Posterior vena cava (tissue), 2 donors: ENCODE measurements at regions not wholly inside any gene's neighbourhood (a gene's known extent, or its start where the extent isn't known, plus 50 kb on each side); places are given as distances from the start of the nearest gene placed in this dataset.

Experiments
- DNase-seq: peaks from one replicate; pipeline ENCODE4 v3.0.0-alpha.2; 2020; ENCODE audit warnings: low spot score
- intact Hi-C, 2 donors: fragments of 100-400 bp; cut with DNase I; formaldehyde crosslinking; loops; one replicate each; pipeline versions ENCODE4 v1.14.1 to v1.14.2; 2022 to 2023
- donor health status: DM: yes; HTN: yes; CAD: no.
- donor health status: DM: yes; HTN: yes; CAD: no.

DNA sequence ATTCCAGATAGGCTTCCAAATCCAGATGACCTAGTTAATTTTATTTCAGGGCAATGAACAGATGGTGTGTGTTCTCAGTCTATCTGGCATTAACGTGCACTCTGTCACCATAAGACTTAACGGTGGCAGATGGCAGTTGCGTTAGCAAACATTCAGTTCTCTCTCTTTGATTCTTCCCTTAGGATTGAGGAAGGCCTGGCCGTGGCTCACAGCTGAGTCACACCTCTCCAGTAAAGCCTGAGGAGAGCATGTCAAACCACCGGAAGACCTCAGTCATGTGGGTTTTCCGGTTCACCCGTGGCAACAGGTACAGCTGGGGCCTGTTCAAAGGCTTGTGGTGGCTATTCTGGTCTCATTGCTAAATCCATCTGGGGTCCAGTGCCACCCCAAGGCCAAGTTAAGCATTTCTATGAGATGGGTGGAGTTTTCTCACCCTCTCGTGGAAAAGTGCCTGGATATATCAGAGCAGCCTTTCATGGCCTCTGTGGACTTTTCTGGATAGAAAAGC is 545.1 kb upstream of the ATP2B1 start:
- peak; percentile 87 for DNase-seq
- intact Hi-C loops = no loop called here

DNA sequence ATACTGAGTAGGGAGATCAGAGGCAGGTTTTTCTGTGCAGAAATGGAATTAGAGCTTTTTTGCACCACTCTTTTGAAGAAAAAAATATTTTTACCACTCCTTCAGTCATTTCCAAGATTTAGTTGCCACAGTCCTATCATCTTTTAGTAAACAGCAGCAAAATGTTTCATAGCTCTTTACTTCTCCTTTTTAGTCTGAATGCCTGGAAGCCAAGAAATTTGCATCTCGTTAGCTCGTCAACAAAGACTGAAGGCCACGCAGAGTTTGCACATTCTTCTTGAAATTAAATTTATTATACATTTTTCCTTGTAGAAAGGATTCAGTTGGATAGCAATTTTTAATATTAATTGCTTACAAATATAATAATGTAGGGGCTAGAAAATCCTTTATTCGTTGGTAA is 544.5 kb upstream of the ATP2B1 start:
- intact Hi-C loops = no loop called here
- no peak for DNase-seq

GRCh38 chr12:90250766-90251165 is 542.1 kb upstream of the ATP2B1 start:
- intact Hi-C loops = no loop called here
- DNase-seq = no peak

GRCh38 chr12:90250042-90250441 is 541.4 kb upstream of the ATP2B1 start:
- intact Hi-C loops = no loop called here
- DNase-seq = no peak

DNA sequence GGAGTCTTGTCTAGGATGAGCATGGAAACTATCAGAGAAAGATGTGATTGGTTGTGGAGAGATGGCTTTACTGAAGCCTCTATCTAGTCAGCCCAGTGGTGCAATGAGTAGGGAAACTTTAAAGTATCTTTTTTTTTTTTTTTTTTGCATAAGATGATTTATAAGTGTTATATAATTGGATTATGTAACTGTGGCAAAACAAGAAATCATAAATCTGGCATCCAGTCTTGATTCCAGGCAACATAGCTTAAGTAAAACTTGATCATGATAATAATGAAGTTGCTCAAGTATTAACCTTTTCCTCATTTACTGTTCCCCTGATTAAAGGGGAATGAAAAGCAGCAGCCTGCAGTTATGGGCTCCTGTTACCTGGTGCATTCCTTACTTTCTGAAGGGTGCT is 538.0 kb upstream of the ATP2B1 start:
- intact Hi-C loops = no loop called here
- no peak for DNase-seq

GRCh38 chr12:90245391-90245790 is 536.8 kb upstream of the ATP2B1 start:
- intact Hi-C loops = no loop called here
- no peak for DNase-seq

GRCh38 chr12:90244232-90244631 is 535.6 kb upstream of the ATP2B1 start:
- DNase-seq = no peak
- intact Hi-C loops = no loop called here

DNA sequence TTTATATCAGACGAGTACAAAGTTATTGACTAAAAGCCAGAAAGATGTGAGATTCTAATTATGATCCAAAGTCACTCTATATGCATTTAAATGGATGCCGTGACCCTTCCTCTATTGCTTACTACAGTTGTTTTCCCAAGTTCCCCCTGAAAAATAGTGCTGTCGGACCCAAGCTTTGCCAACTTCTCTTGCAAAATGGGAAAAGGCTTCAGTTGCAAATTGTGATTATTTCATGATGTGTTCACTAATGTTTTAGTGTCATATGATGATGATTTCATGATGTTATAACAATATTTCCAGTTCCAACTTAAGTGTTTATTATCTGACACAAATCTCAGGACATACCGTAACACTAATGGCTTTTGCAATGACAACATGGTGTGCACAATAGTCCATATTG is 534.6 kb upstream of the ATP2B1 start:
- intact Hi-C loops = no loop called here
- DNase-seq = no peak

DNA sequence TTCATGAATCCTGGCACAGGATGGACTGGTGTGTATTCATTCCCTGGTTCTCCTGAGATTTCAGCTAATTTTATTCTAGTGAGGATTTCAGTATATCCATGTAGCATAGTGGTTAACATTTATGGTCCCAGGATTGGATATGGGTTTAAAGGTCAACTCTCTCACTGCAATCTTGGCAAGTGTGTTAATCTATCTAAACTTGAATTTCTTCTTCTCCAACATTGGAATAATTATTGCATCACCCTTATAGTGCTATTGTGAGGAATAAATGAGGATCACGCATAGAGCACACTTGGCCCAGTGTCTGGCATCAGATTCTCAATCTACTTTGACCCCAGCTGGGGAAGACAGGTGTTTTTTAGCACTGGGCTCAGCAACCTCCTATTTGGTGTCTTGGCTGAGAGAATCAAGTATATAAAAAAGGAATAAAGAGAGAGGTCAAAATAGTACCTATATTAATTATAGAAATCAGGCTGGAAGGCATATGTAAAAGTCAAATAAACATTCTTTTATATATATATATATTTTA is 531.2 kb upstream of the ATP2B1 start:
- intact Hi-C loops = no loop called here
- no peak for DNase-seq

DNA sequence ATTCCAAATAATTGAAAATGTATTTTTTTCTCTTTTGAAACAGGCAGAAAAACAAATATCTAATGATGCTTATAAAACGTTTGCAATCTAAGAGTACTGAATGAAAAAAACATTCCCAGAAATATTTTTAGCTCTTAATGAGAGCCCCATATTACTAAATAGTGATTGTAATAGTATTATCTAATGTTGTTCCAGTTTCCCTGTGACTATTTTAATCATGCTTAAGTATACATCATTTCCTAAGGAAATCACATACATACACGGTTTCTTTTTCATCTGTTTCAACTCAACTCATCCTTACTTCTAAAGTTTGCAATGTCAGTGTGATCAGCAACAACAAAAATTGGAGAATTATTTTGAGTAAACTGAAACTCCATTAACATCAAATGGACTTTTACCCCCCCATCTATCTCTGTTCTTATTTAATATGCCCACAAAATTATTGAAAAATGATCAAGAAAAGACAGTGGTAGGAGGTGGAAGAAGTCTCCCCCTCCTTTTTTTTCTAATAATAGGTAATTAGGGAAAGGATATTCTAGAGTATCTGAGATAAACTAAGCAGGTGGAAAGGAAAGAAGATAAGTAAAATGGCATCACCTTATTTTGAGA is 530.1 kb upstream of the ATP2B1 start:
- intact Hi-C loops = no loop called here
- no peak for DNase-seq

GRCh38 chr12:90237841-90238240 is 529.2 kb upstream of the ATP2B1 start:
- no peak for DNase-seq
- intact Hi-C loops = no loop called here

DNA sequence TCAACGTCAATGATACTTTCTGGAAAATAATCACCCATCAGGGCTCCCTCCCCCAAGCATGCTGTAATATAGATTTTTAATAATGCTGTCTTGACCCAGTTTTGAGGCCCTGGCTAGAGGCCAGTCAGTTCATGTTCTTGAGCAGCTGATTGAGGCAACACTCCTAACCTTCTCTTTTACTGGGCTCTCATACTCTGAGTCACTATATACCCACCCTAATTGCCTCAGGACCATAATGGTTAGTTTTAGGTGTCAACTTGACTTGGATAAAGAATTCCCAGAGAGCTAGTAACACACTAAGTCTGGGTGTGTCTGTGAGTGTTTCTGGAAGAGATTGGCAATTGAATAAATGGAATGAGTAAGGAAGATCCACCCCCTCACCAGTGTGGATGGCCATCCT is 527.0 kb upstream of the ATP2B1 start:
- intact Hi-C loops = no loop called here
- DNase-seq = no peak

- intact Hi-C loops = no loop called here
- no peak for DNase-seq
Observed at GRCh38 chr12:90234472-90234871, 525.8 kb upstream of the ATP2B1 start.

DNA sequence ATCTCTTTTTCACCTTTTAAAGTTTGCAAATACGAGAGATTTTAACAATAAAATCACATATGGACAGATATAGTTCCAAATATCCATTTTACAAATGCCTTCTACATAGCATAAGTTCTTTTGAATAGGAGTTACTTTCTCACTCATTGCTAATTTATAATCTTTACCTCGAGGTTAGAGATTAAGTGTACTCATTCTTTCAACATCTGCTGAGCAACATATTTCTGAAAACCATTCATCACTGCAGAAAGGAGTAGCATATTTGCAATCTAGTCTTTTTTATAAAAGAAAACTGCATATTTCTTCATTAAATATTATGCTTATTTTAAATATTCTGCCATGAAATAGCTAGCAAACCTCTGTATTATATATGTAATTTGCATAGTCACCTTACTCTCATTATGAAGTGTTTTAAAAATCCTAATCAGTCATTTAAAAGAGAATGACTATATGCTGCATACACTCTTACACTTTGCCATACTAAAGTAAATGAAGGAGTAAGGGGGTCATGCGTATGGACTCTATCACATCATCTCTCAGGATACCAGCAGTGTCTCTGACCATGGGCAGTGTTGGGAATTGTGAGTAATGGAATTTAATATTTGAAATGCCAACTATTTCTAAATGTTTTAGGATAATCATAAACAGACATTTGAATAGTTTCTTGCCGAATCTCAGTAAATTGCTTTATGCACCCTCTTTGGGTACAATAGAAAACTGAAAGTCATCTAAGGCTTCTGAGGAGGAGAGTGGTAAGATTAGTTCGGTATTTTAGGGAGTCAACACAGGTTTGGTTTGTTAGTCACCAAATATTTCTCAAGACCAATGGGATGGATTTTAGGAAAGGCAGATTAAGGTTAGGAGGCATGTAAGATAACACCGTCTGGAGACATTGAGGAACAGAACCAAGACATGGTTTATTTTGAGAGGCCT is 524.8 kb upstream of the ATP2B1 start:
- no peak for DNase-seq
- intact Hi-C loops = no loop called here

DNA sequence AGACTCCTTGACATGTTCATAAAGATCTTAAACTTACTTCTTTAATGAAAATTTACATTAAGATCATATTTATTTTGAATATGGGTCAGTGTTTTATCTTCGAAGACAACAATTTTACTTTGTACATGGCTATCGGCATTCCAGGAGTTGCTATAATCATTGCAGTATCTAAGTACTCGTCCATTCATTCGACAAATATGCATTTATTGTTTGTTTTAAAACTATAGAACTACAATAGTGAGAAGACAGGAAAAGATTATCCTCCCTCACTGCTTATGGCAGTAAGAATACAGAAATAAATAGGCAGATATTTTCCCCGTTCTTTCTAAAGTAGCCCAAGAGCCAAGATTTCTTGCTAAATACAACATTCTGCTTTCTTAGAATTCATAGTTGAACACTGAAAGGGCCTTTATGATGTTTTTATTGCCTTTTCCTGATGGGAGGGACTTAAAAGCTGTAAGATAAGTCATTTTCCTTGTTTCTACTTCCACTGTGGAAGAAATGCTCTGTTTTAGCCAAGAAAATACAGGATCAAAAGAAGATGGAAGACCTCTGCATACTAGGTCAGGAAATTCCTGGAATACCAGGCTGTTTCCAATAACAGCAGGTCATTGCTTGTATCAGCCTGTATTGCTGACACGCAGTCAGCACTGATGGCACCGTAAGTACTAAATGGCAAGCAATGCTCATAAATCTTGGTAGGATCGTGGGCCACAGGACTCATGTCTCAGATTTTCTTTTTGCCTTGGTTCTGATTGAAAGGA is 521.0 kb upstream of the ATP2B1 start:
- DNase-seq = no peak
- intact Hi-C loops = no loop called here

- intact Hi-C loops = no loop called here
- no peak for DNase-seq
Observed at GRCh38 chr12:90226211-90226610, 517.6 kb upstream of the ATP2B1 start.

GRCh38 chr12:90216815-90217214 is 508.2 kb upstream of the ATP2B1 start:
- intact Hi-C loops = no loop called here
- no peak for DNase-seq

DNA sequence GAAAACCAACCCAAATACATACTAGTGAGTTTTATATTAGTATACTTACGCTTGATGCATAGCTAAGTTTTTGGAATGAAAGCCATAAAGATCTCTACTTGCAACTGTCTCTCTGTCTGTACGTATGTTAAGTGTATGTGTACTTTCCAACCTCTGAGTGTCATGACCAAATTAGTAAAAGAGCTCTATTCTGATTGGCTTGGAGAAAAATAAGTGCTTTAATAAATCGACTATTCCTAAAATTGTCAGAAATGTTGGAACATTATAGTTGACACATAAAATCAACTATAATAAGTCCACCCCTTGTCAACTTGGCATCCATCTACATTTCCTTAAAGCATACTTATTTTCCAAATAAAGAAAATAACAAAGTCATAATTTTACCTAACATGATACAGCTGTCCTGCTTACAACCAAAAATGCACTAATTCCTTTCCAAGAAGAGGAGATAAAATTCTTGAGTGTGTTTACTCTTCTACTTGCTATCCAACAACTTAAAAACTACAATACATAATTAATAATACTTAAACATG is 507.4 kb upstream of the ATP2B1 start:
- intact Hi-C loops = no loop called here
- DNase-seq = no peak

- intact Hi-C loops = no loop called here
- DNase-seq = no peak
Observed at GRCh38 chr12:90211017-90211416, 502.4 kb upstream of the ATP2B1 start.

- DNase-seq = no peak
- intact Hi-C loops = no loop called here
Observed at GRCh38 chr12:90209029-90209428, 500.4 kb upstream of the ATP2B1 start.
